ENCODE measurements at regions not wholly inside any gene's neighbourhood (a gene's known extent, or its start where the extent isn't known, plus 50 kb on each side); places are given as distances from the start of the nearest gene placed in this dataset.

GRCh38 chr20:63101781-63102720 lies 95.3 kb upstream of the BHLHE23 start:
- no peak for TF ChIP-seq CTCF (IDR thresholded peaks at IDR 0.05)
- no peak for TF ChIP-seq POLR2A (IDR thresholded peaks at IDR 0.05)

Measured in vagina (tissue), 2 donors.